PC-9 (cell line): ENCODE measurements at regions not wholly inside any gene's neighbourhood (a gene's known extent, or its start where the extent isn't known, plus 50 kb on each side); places are given as distances from the start of the nearest gene placed in this dataset.

Source experiments
- CTCF ChIP-seq: fragments of 200-600 bp; sonication (generic); conservative IDR thresholded peaks from 2 replicates; pipeline ENCODE4 v1.6.1; 2017; ENCODE audit warnings: mixed run types, antibody characterized with exemption, mild to moderate bottlenecking, moderate library complexity
- EZH2 ChIP-seq: fragments of 200-600 bp; sonication (generic); IDR thresholded peaks from 2 replicates; pipeline ENCODE4 v1.8.0; 2017; ENCODE audit warnings: antibody characterized with exemption, low read depth

GRCh38 chr18:55105873-55106272 lies 146.6 kb upstream of the CCDC68 start:
- TF ChIP-seq EZH2 (no peak), CTCF (no peak)
